IPS-18c (cell line): ENCODE measurements at regions not wholly inside any gene's neighbourhood (a gene's known extent, or its start where the extent isn't known, plus 50 kb on each side); places are given as distances from the start of the nearest gene placed in this dataset.

ENCODE experiments used
- H3K4me3 ChIP-seq: 2 replicates; pipeline ENCODE4 v1.7.0; 2013; ENCODE audit warnings: low read depth, mild to moderate bottlenecking, low read length, moderate library complexity; ENCODE audit not compliant: insufficient read depth
- H3K9me3 ChIP-seq: one replicate; pipeline ENCODE4 v1.6.1; 2013; ENCODE audit warnings: mild to moderate bottlenecking, low read length, moderate library complexity; ENCODE audit not compliant: control insufficient read depth, insufficient read depth

DNA sequence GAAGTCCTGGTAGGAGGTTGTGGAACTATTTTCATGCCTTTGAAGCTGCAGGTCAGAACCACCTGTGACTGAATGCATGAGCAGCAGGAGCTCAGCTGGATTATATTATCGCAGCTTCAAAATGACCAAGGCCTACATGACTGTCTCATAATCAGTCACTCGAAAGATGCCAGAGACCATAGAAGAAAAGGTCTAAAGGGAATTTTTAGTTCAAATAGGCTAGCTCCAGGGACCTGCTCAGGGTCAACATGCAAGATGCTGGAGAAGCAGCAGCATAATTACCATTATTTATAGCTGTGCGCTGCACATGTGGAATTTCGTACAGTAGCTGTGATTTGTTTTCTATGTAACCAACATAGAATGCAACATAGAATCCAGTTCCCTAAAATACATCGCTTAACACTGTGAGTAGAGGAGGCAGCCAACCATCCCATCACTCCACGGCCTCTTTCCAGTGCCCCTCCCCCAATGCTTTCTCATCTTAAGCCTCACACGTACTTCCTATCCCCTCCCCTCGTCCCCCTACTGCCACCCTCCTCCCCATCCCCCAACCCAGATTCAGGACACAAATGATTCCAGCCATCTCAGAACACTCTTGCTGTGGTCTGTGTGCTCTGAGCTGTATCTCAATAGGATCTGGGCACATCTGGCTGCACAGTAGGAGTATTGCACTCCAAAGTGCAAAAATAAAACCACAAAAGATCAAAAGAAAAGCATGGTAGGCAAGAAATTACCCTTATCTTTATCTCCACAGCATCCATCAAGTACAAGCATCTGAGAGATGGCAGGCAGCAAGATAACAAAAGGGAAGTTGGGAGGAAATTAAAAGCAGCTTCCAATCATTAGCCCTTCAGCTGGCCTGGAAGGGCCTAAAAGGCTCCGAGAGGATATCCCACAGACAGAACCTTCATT is 352.8 kb upstream of the SEMA6D start:
- no peak overlapping the region for H3K4me3 ChIP-seq
- H3K9me3 ChIP-seq, result no peaks in the 10 kb centered on the region

DNA sequence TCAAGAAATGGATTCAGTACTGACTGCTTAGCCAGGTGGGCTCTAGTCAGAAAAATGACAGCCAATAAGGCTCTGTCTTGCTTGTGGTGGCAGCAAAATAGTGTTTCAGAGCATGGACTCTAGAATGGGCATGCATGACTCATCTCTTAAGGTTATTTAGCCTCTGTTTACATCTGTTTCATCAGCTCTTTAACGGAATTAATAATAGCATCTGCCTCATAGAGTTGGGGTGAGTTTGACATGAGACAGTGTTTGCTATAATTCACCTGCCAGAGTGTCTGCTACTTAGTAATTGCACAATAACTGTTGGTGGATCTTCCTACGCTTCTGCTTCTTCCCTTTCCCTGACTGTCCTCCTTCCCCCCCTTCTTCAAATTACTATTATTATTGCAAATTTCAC is 350.4 kb upstream of the SEMA6D start:
- H3K4me3 ChIP-seq, result no peak overlapping the region
- no peaks in the 10 kb centered on the region for H3K9me3 ChIP-seq

DNA sequence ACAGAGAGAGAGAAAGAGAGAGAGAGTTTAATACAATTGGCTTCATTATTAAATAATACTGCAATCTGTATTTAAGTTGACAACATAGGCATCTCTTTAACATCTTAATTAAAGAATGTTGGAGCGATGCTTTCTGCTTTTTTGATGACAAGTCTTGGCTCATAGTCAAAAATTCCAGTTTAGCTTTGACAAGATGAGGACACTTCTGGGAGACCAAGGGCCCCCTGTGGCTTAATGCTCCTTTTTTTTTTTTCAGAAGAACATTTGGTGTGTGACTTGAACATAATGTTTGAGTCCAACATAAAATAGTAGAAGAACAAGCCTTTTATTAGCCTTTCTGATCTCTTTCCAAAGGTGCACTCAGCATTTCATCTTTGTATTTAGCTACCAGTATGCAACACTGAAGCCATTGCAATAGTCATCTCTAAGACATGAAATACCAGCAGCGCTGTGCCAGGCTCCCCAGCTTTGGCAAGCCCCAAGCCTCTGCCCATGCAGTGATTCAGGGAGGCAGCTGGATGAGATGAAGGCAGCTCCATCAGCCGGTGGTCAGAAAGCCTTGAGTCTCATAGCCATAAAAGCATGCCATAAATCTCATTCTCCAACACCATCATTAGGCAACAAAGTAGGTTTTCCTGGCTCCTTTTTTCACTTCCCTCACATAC is 349.4 kb upstream of the SEMA6D start:
- H3K4me3 ChIP-seq, result no peak overlapping the region

DNA sequence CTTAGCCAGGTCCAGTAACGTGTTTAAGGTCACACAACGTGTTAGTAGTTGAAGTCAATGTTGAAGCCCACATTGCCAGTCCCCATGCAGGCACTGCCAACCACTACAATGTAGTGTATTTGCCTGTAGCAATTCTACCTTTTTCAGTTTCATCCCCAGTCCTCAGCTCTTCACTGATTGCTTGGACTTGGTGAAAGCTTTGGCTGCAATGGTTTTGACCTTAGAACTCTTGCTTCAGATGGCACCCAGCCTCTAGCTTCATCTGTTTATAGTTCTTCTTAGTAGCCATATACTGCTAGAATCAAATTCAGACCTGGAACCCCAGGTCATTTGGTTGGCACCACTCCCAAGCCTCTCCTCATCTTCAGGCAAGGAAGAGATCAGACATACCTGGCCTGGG is 345.4 kb upstream of the SEMA6D start:
- Histone ChIP-seq H3K4me3 (no peak overlapping the region), H3K9me3 (no peaks in the 10 kb centered on the region)

More for the DNA sequence above, 349.4 kb upstream of the SEMA6D start:
- no peaks in the 10 kb centered on the region for H3K9me3 ChIP-seq

DNA sequence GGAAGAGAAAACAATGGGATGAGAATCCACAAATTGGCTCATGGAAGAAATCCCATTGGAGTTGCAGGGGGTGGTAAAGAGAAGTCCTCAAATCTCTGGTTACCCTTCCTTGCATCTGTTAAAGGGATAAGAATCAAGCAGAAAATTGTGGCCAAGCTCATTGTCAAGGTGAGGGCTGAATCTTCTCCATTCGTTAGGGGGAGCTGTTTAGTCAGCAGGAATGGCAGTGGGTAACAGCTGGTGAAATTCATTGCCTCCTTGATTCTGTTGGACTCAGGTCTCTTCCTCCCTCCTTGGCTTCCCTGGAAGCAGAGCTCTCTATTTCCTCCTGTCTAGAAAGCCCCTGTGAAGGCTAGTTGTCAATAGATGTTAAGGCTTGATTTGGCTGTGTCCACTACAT is 343.1 kb upstream of the SEMA6D start:
- Histone ChIP-seq H3K4me3 (no peak overlapping the region), H3K9me3 (no peaks in the 10 kb centered on the region)

DNA sequence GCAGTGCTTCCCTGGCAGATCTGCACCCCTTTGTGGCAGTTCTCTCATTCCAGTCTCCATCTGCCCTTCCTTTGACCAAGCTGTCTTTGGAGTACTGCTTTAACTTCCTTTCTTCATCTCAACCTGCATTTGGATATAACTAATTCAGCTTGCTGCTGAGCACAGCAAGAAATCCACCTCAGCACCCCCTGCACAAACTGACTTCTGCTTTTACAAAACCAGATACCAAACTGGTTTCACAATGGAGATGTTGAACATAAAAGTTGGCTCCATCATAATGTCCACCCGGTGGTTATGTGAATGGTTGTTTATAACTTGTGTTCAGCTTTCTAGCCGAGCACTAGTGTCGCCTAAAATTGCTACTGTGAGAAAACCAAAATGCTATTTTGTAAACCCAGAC is 341.1 kb upstream of the SEMA6D start:
- H3K9me3 ChIP-seq, result no peaks in the 10 kb centered on the region
- no peak overlapping the region for H3K4me3 ChIP-seq

DNA sequence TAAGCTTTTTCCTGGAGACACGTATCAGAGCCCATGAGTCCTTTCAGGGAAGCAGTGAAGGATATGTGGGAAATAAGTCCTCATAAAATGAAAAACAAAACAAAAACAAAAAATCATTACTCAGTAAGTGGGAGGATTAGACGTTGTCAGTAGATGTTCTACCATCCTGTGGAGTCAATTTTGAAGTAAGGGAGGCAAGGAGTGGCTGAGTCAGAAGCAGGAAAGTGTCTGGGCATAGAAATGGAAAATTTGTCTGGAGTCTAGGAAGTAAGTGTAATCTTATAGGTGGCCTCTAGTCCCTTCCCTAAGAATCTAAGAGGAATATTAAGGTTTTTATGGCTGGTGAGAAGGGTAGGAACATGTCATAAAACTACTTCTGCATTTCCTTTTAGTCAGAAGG is 339.8 kb upstream of the SEMA6D start:
- H3K9me3 ChIP-seq, result no peaks in the 10 kb centered on the region

DNA sequence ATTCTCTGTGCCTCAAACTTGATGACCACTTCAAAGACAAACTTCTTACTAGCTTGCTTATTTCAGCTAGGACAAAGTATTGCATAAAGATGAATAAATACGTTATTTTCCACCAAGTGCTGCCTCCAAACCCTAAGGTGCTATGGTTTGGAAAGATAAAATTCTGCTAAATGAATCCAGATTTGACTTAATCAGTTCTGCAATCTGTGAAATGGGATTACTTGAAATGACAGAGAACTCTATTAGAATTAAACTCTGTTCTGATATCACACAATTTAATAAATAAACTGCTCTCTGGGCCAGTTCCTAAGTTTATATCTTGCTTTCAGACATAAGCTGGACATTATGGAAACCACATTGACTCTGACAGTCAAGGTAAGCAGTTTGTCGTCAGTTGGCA is 338.8 kb upstream of the SEMA6D start:
- Histone ChIP-seq H3K9me3 (no peaks in the 10 kb centered on the region), H3K4me3 (no peak overlapping the region)

More for the DNA sequence above, 339.8 kb upstream of the SEMA6D start:
- H3K4me3 ChIP-seq, result no peak overlapping the region

DNA sequence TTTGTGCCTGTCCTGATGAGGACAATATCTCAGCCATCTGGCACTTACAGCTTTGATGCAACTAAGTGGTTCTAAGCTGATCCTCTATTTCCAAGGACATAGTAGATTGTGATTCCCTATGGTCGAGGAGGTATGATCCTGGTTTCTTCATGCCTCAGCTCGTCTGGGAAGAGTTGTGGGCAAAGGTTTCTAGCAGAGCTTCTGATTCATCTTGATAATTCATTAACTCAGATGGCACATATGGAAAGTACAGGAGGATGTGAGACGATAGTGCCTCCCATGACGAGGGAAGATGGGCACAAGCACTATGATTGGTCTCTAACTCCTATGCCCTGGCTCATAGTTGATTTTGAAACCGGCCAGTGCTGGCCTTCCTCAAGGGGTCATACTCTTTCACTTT is 334.2 kb upstream of the SEMA6D start:
- no peaks in the 10 kb centered on the region for H3K9me3 ChIP-seq
- no peak overlapping the region for H3K4me3 ChIP-seq

DNA sequence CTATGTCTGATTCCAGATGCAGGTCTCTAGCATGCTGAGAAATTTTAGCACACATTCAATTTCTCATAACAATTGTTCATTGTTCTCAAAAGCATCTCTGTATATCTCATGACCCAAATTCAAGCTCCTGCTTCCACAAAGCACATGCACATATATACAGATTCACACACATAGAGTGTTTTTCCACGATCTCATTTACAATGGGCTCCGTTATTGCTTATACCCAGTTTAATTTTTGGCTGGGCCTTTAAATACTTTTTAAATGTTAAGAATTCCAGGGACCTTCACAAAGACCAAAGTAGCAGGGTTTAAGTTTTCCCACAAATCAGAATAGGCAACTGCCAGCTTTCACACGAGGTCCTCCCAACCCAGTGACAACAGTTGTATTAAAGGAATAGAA is 333.5 kb upstream of the SEMA6D start:
- H3K9me3 ChIP-seq, result no peaks in the 10 kb centered on the region
- H3K4me3 ChIP-seq, result no peak overlapping the region

DNA sequence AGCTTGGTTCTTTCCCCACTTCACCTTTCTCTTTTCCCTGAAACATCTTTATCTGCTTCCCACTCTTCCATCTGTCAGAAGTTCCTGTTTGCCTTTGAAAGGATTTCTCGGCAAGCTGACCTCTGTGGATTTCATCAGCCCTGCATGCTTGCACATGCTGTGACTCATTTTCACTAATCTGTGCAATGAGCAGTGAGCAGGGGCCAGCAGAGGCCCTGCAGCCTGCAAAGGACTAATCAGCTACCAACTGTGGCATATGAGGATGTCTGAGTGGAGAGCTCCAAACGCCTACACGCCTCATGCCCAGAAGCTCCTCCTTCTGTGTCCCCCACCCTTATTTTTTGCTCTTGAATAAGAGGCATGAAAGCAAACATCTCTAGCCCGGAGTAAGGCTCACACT is 333.0 kb upstream of the SEMA6D start:
- Histone ChIP-seq H3K4me3 (no peak overlapping the region), H3K9me3 (no peaks in the 10 kb centered on the region)

DNA sequence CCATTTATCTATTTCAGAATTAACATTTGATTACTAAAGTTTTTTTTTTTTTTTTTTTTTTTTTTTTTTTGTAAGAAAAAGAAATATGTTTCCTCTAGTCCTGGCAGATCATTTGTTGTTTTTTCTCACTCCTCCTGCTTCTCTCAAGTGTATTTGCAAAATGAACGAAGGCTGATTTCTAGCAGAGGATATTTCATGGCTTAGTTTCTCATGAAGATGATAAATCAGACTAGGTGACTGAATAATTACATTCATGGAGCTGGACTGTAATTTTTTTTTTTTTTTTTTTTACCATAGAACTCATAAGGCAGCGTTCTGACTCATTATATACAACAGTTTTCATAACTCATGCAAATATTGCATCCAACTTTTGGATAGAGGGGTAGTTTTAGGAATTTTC is 332.5 kb upstream of the SEMA6D start:
- no peaks in the 10 kb centered on the region for H3K9me3 ChIP-seq
- H3K4me3 ChIP-seq, result no peak overlapping the region

DNA sequence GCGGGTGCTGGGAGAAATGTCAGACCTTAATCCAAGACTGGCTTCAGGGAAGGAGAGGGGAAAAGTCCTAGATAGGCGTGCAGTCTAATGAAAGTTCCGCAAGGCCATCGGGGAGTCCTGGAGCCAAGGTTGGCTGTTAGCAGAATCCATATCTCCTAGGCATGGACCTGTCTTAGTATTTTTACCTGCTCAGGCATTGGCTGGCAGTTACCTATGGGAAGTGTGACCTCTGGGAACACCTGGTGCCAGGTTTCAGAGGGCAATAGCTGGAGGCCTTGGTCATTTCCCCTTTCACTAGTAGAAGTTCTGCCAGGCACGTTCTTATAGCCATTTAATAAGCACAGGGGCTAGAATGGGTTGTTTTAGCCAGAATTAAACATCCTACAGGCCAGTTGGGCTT is 330.8 kb upstream of the SEMA6D start:
- H3K9me3 ChIP-seq, result no peaks in the 10 kb centered on the region

DNA sequence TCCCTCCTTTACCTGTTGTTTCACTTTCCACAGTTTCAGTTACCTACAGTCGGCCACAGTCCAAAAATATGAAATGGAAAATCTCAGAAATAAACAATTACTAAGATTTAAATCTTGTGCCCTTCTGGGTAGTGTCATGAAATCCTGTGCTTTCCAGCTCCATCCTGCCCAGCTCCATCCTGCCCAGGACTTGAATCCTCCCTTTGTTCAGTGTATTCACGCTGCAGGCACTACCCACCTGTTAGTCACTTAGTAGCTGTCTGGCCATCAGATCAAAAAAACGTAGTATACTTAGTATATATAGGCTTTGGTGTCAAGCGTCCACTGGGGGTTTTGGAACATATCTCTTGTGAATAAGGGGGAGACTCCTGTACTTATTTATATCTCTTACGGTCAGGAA is 329.0 kb upstream of the SEMA6D start:
- H3K4me3 ChIP-seq, result no peak overlapping the region
- H3K9me3 ChIP-seq, result no peaks in the 10 kb centered on the region

More for the DNA sequence above, 330.8 kb upstream of the SEMA6D start:
- no peak overlapping the region for H3K4me3 ChIP-seq

DNA sequence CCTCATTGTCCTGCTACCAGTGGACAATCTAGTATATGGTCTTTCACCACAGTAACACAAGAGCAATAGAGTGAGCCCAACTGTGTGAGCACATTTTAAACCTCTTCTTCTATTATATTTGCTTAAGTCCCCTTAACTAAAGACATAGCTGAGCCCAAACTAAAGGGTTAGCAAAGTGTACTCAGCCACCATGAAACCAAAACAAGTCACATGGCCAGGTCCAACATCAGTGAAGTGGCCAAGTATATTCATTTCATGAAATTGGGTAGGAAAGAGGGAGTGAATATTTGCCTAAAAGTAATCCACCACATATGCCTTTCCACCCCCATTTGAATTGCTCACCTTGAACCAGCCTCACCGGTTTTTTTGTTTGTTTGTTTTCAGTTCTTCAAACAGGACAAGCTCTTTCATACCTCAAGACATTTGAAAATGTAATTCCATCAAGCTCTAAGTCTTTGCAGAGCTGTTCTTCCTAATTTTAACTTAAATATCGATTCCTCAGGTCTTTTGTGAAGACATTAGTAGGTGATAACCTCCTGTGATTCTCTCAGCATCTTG is 327.0 kb upstream of the SEMA6D start:
- H3K9me3 ChIP-seq, result no peaks in the 10 kb centered on the region
- no peak overlapping the region for H3K4me3 ChIP-seq

DNA sequence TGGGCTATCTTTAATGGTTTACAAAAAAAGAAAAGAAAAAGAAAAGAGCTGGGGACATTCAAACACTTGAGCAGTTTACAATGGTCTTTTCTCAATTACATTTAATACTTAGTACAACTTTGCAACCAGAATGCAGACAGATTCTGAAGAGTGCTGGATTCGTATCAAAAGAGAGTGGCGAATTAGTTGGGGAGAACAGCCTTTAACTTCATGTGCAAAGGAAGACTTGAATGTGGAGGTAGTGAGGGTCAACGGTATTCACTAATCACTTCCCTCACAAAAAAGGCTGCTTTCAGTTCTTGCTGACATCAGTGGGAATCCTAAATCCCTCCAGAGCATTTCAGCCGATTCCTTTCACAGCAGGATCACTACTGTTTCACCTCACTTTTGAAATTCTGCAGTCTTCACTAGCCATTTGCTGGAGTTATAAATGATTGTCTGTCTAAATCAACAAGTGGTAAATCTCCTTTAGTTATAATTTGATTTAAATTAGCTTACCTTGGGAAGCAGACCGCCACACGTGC is 323.0 kb upstream of the SEMA6D start:
- H3K4me3 ChIP-seq, result no peak overlapping the region
- no peaks in the 10 kb centered on the region for H3K9me3 ChIP-seq

DNA sequence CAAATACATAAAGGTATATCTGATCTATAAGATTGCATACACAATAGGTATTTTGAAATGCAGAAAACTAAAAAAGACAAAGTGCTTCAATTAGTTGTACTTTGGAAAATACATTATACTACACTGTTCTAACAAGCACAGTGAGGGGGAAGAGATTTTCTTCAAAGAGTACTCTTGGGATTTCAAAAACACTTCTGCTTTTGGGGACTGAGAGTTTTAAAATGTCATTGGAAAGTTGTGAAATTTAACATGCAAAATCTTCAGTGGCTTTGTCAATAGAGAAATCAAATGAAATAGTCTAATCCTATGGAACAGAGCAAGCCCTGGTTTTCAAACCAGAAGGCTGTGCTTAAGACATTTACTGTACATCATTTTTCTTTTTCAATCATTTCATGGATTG is 322.2 kb upstream of the SEMA6D start:
- H3K4me3 ChIP-seq, result no peak overlapping the region
- no peaks in the 10 kb centered on the region for H3K9me3 ChIP-seq

DNA sequence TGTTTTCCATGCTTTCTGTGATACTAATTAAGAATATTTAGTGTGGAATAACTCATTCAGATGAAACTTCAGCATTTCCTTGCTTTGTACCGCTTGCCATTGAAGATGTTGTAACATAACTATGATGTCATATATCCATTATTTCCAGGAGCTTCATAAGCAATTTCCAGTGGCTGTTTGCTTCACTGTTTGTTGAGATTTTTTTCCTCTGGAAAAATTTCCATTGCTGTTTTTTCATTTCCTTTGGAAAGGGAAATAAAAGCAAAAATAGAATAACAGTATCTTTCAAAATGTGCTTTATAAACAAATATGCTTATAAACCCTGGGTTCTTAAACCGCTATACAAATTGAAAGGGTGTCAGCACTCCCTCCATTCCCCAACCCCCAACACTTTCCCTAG is 319.6 kb upstream of the SEMA6D start:
- H3K9me3 ChIP-seq, result no peaks in the 10 kb centered on the region

More for the DNA sequence above, 319.6 kb upstream of the SEMA6D start:
- no peak overlapping the region for H3K4me3 ChIP-seq
